ENCODE measurements at regions not wholly inside any gene's neighbourhood (a gene's known extent, or its start where the extent isn't known, plus 50 kb on each side); places are given as distances from the start of the nearest gene placed in this dataset.

- TF ChIP-seq CTCF (IDR thresholded peaks at IDR 0.05; ENCODE audit: borderline replicate concordance, insufficient read depth, low read depth, low read length): no peak
- no peak overlapping the region for H3K4me3 ChIP-seq (ENCODE audit: low read depth, low read length)
Observed at GRCh38 chr5:174204535-174205313, 159.2 kb downstream of the NSG2 start.

GRCh38 chr5:174205939-174206338 lies 160.4 kb downstream of the NSG2 start:
- no peak overlapping the region for H3K4me3 ChIP-seq (ENCODE audit: low read depth, low read length)
- TF ChIP-seq CTCF (IDR thresholded peaks at IDR 0.05; ENCODE audit: borderline replicate concordance, insufficient read depth, low read depth, low read length): no peak

GRCh38 chr5:174210596-174211276 lies 165.2 kb downstream of the NSG2 start:
- TF ChIP-seq CTCF (IDR thresholded peaks at IDR 0.05; ENCODE audit: borderline replicate concordance, insufficient read depth, low read depth, low read length): no peak
- H3K4me3 ChIP-seq (ENCODE audit: low read depth, low read length): no peak overlapping the region

- TF ChIP-seq CTCF (IDR thresholded peaks at IDR 0.05; ENCODE audit: borderline replicate concordance, insufficient read depth, low read depth, low read length): no peak
- no peak overlapping the region for H3K4me3 ChIP-seq (ENCODE audit: low read depth, low read length)
Observed at GRCh38 chr5:174211277-174211626, 165.7 kb downstream of the NSG2 start.

- TF ChIP-seq CTCF (IDR thresholded peaks at IDR 0.05; ENCODE audit: borderline replicate concordance, insufficient read depth, low read depth, low read length): no peak
Observed at GRCh38 chr5:174217527-174217926, 172.0 kb downstream of the NSG2 start.

GRCh38 chr5:174218162-174218561 lies 172.7 kb downstream of the NSG2 start:
- TF ChIP-seq CTCF (IDR thresholded peaks at IDR 0.05; ENCODE audit: borderline replicate concordance, insufficient read depth, low read depth, low read length): no peak

More at GRCh38 chr5:174217527-174217926, 172.0 kb downstream of the NSG2 start:
- H3K4me3 ChIP-seq (ENCODE audit: low read depth, low read length): no peak overlapping the region

GRCh38 chr5:174220417-174220816 lies 174.9 kb downstream of the NSG2 start:
- no peak overlapping the region for H3K4me3 ChIP-seq (ENCODE audit: low read depth, low read length)
- TF ChIP-seq CTCF (IDR thresholded peaks at IDR 0.05; ENCODE audit: borderline replicate concordance, insufficient read depth, low read depth, low read length): no peak

More at GRCh38 chr5:174218162-174218561, 172.7 kb downstream of the NSG2 start:
- no peak overlapping the region for H3K4me3 ChIP-seq (ENCODE audit: low read depth, low read length)
